ENCODE measurements at regions not wholly inside any gene's neighbourhood (a gene's known extent, or its start where the extent isn't known, plus 50 kb on each side); places are given as distances from the start of the nearest gene placed in this dataset.

DNA sequence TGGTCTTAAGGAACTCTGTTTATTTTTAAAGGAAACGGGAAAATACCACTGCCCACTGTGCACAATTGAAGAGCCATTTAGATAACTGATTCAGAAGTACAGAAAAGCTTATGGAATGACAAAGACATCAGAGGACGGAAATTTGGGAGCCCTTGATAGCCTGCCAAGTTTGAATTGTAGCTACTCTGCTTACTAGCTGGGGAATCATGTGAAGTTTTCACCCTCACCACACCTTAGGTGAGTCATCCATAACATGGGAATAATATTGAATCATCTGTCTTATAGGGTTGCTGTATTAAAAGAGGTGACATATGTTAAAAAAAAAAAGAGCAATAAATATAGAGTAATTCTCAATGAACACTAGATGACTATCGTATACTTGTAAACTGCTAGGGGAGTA, 1104.2 kb downstream of the GATA3 start:
- no peaks in the 10 kb centered on the region for H3K36me3 ChIP-seq (ENCODE audit: control insufficient read depth in 2 of 2, insufficient read depth in 2 of 2, low read length in 1 of 2)
- ATAC-seq, result no peak
- no peak overlapping the region for H3K4me3 ChIP-seq
- SMC1A ChIA-PET (ENCODE audit: uncharacterized antibody, unreplicated experiment), result no interaction called here
- CTCF ChIA-PET, result no interaction called here
- H3K27ac ChIP-seq (ENCODE audit: control insufficient read depth, insufficient read depth), result no peak overlapping the region
- TF ChIP-seq DPF2 (IDR thresholded peaks at IDR 0.05) (no peak), EZH2 (IDR thresholded peaks at IDR 0.05; ENCODE audit: borderline replicate concordance, control insufficient read depth, low read depth, low read length) (no peak)
- no peak for FAIRE-seq
- no peak for DNase-seq (ENCODE audit: low read depth, low spot score)
- no TSS peak for BruUV-seq (replicated peaks)
- intact Hi-C loops (cut with micrococcal nuclease; ENCODE audit: unreplicated experiment) (no loop called here), in situ Hi-C loops (cut with MboI) (no loop called here)
- no peak overlapping the region for H3K4me2 ChIP-seq (ENCODE audit: control insufficient read depth, insufficient read depth)
- no peak overlapping the region for H2AFZ ChIP-seq (ENCODE audit: control insufficient read depth, low read depth, low read length)
- no peaks in the 10 kb centered on the region for H3K9me3 ChIP-seq (replicated peaks; ENCODE audit: control insufficient read depth, insufficient read depth, low read length)
- no peaks in the 10 kb centered on the region for H4K20me1 ChIP-seq (ENCODE audit: control insufficient read depth, insufficient read depth)
- no peaks in the 10 kb centered on the region for H3K4me1 ChIP-seq (ENCODE audit: control insufficient read depth, insufficient read depth, low read length)
- H3K9ac ChIP-seq (ENCODE audit: control insufficient read depth, insufficient read depth, low read length), result no peak overlapping the region
- no peaks in the 10 kb centered on the region for H3K27me3 ChIP-seq (replicated peaks in 1 of 2; ENCODE audit: control insufficient read depth in 2 of 2, insufficient read depth in 2 of 2, low read length in 1 of 2)
- POLR2A ChIA-PET, result no interaction called here
- WGBS (ENCODE audit: insufficient coverage, insufficient replicate concordance, low lambda C conversion rate, missing lambda C conversion rate), result 9% methylated on average over 3 of the region's 3 CpGs
- RAD21 ChIA-PET (ENCODE audit: unreplicated experiment), result no interaction called here
- H3K79me2 ChIP-seq (ENCODE audit: control insufficient read depth, insufficient read depth, low read length), result no peaks in the 10 kb centered on the region

DNA sequence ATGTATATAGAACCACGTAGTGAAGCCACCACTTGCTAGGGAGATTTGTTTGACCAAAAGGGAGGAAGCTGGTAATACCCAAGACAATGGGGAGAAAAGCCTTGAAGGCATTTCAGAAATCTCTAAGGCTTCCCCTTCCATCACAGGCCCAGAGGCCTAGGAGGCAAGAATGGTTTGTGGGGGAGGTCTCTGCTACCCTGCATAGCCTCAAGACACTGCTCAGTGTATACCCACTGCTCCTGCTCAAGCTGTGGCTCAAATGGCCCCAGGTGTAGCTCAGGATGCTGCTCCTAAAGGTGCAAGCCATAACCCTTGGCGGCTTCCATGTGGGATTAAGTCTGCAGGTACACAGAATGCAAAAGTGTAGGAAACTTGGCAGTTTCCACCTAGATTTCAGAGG, 1105.8 kb downstream of the GATA3 start:
- RAD21 ChIA-PET (ENCODE audit: unreplicated experiment), result no interaction called here
- POLR2A ChIA-PET, result no interaction called here
- WGBS (ENCODE audit: insufficient coverage, insufficient replicate concordance, low lambda C conversion rate, missing lambda C conversion rate), result 0% methylated on average over 2 of the region's 2 CpGs
- intact Hi-C loops (cut with micrococcal nuclease; ENCODE audit: unreplicated experiment) (no loop called here), in situ Hi-C loops (cut with MboI) (no loop called here)
- no peak for FAIRE-seq
- no peak overlapping the region for H3K9ac ChIP-seq (ENCODE audit: control insufficient read depth, insufficient read depth, low read length)
- no peaks in the 10 kb centered on the region for H3K27me3 ChIP-seq (replicated peaks in 1 of 2; ENCODE audit: control insufficient read depth in 2 of 2, insufficient read depth in 2 of 2, low read length in 1 of 2)
- H3K4me3 ChIP-seq, result no peak overlapping the region
- no peaks in the 10 kb centered on the region for H3K4me1 ChIP-seq (ENCODE audit: control insufficient read depth, insufficient read depth, low read length)
- no peak for DNase-seq (ENCODE audit: low read depth, low spot score)
- ATAC-seq, result no peak
- no peaks in the 10 kb centered on the region for H4K20me1 ChIP-seq (ENCODE audit: control insufficient read depth, insufficient read depth)
- no peaks in the 10 kb centered on the region for H3K9me3 ChIP-seq (replicated peaks; ENCODE audit: control insufficient read depth, insufficient read depth, low read length)
- H2AFZ ChIP-seq (ENCODE audit: control insufficient read depth, low read depth, low read length), result no peak overlapping the region
- no peak overlapping the region for H3K27ac ChIP-seq (ENCODE audit: control insufficient read depth, insufficient read depth)
- CTCF ChIA-PET, result no interaction called here
- no TSS peak for BruUV-seq (replicated peaks)
- H3K36me3 ChIP-seq (ENCODE audit: control insufficient read depth in 2 of 2, insufficient read depth in 2 of 2, low read length in 1 of 2), result no peaks in the 10 kb centered on the region
- no peaks in the 10 kb centered on the region for H3K79me2 ChIP-seq (ENCODE audit: control insufficient read depth, insufficient read depth, low read length)
- H3K4me2 ChIP-seq (ENCODE audit: control insufficient read depth, insufficient read depth), result no peak overlapping the region
- SMC1A ChIA-PET (ENCODE audit: uncharacterized antibody, unreplicated experiment), result no interaction called here
- TF ChIP-seq RELA (IDR thresholded peaks at IDR 0.05; ENCODE audit: borderline replicate concordance, partially characterized antibody), result no peak
- TF ChIP-seq EGR1 (IDR thresholded peaks at IDR 0.05; ENCODE audit: borderline replicate concordance in 1 of 2, low read depth in 2 of 2, low read length in 2 of 2), result no peak
- TF ChIP-seq NR2C2 (IDR thresholded peaks at IDR 0.05; ENCODE audit: borderline replicate concordance, control insufficient read depth, insufficient read length, low read depth), result no peak
- TF ChIP-seq IRF4 (IDR thresholded peaks at IDR 0.05; ENCODE audit: low read depth, low read length), result no peak
- TF ChIP-seq ZSCAN29 (IDR thresholded peaks at IDR 0.05), result no peak
- TF ChIP-seq MYB (IDR thresholded peaks at IDR 0.05; ENCODE audit: borderline replicate concordance, low read depth, low read length), result no peak
- TF ChIP-seq MTA2 (IDR thresholded peaks at IDR 0.05; ENCODE audit: low read depth), result no peak
- no peak for TF ChIP-seq YBX1 (IDR thresholded peaks at IDR 0.05)
- TF ChIP-seq SPI1 (IDR thresholded peaks at IDR 0.05; ENCODE audit: borderline replicate concordance, insufficient read depth, low read depth, low read length), result no peak
- TF ChIP-seq CHD1 (IDR thresholded peaks at IDR 0.05; ENCODE audit: low read depth, low read length), result no peak
- TF ChIP-seq CHD4 (IDR thresholded peaks at IDR 0.05), result no peak
- no peak for TF ChIP-seq BHLHE40 (IDR thresholded peaks at IDR 0.05; ENCODE audit: borderline replicate concordance in 1 of 2, low read depth in 2 of 2, low read length in 1 of 2)
- TF ChIP-seq HDAC6 (IDR thresholded peaks at IDR 0.05; ENCODE audit: unreplicated experiment), result no peak
- no peak for TF ChIP-seq SREBF1 (IDR thresholded peaks at IDR 0.05; ENCODE audit: low read length)
- TF ChIP-seq SMARCA5 (IDR thresholded peaks at IDR 0.05), result no peak
- TF ChIP-seq EP300 (IDR thresholded peaks at IDR 0.05; ENCODE audit: borderline replicate concordance in 1 of 2, control insufficient read depth in 1 of 2, low read depth in 2 of 2, low read length in 2 of 2), result no peak
- no peak for TF ChIP-seq SMAD5 (IDR thresholded peaks at IDR 0.05; ENCODE audit: low read depth)
- TF ChIP-seq DPF2 (IDR thresholded peaks at IDR 0.05), result no peak
- no peak for TF ChIP-seq LARP7 (IDR thresholded peaks at IDR 0.05)
